GM19240 (cell line): ENCODE measurements at regions not wholly inside any gene's neighbourhood (a gene's known extent, or its start where the extent isn't known, plus 50 kb on each side); places are given as distances from the start of the nearest gene placed in this dataset.
"Not testable (repeated sequence)": the region's sequence is repeated elsewhere in the genome, so short reads cannot be mapped to it uniquely, and the experiment has no call there.

ENCODE experiments used
- DNase-seq: peaks from one replicate; pipeline ENCODE4 v3.0.0; 2011; ENCODE audit warnings: low spot score; ENCODE audit not compliant: insufficient read length

- peak; percentile 56 for DNase-seq
Measured at GRCh38 chr2:43149482-43150107, 76.8 kb downstream of the ZFP36L2 start.

GRCh38 chr2:43146083-43146482 is 80.3 kb downstream of the ZFP36L2 start:
- DNase-seq, result no peak

GRCh38 chr2:43144263-43144662 is 82.1 kb downstream of the ZFP36L2 start:
- DNase-seq, result no peak

- DNase-seq, result no peak
Measured at GRCh38 chr2:43143756-43144155, 82.7 kb downstream of the ZFP36L2 start.

GRCh38 chr2:43142921-43143438 is 83.4 kb downstream of the ZFP36L2 start:
- DNase-seq, result no peak

GRCh38 chr2:43141636-43142151 is 84.7 kb downstream of the ZFP36L2 start:
- DNase-seq, result not testable (repeated sequence)

GRCh38 chr2:43139996-43140621 is 86.3 kb downstream of the ZFP36L2 start:
- DNase-seq, result no peak

- DNase-seq, result no peak
Measured at GRCh38 chr2:43139501-43139900, 86.9 kb downstream of the ZFP36L2 start.

GRCh38 chr2:43138441-43138840 is 88.0 kb downstream of the ZFP36L2 start:
- no peak for DNase-seq

- DNase-seq, result no peak
Measured at GRCh38 chr2:43136876-43137275, 89.5 kb downstream of the ZFP36L2 start.

GRCh38 chr2:43136011-43136799 is 90.2 kb downstream of the ZFP36L2 start:
- DNase-seq, result no peak

GRCh38 chr2:43135583-43135982 is 90.8 kb downstream of the ZFP36L2 start:
- no peak for DNase-seq

- DNase-seq, result no peak
Measured at GRCh38 chr2:43134571-43134889, 91.9 kb downstream of the ZFP36L2 start.

- no peak for DNase-seq
Measured at GRCh38 chr2:43133708-43134570, 92.5 kb downstream of the ZFP36L2 start.

- no peak for DNase-seq
Measured at GRCh38 chr2:43133336-43133707, 93.1 kb downstream of the ZFP36L2 start.

- DNase-seq, result no peak
Measured at GRCh38 chr2:43132683-43133301, 93.6 kb downstream of the ZFP36L2 start.

GRCh38 chr2:43131890-43132682 is 94.3 kb downstream of the ZFP36L2 start:
- DNase-seq, result no peak

- peak; percentile 46 for DNase-seq
Measured at GRCh38 chr2:43131051-43131889, 95.1 kb downstream of the ZFP36L2 start.

GRCh38 chr2:43130548-43130875 is 95.9 kb downstream of the ZFP36L2 start:
- no peak for DNase-seq
